IMR-90 (cell line): ENCODE measurements at regions not wholly inside any gene's neighbourhood (a gene's known extent, or its start where the extent isn't known, plus 50 kb on each side); places are given as distances from the start of the nearest gene placed in this dataset.

ENCODE experiments used
- ATAC-seq: fragments of 200-7000 bp; cut with Tn5 transposase; 2 replicates; pipeline ENCODE4 v1.9.1; 2020; ENCODE audit warnings: low read depth, mild to moderate bottlenecking, moderate library complexity
- BruUV-seq: library from RNA; stranded (reverse); fragments of 400-500 nt; replicated peaks from 2 replicates; lab custom pipeline; 2021; lab: Mats Ljungman, UMichigan
- CTCF ChIA-PET: fragments of 300-600 bp; formaldehyde crosslinking; extraction: SDS; loops from one replicate; lab custom pipeline; 2021; ENCODE audit warnings: antibody characterized with exemption; lab: Yijun Ruan, JAX
- POLR2A ChIA-PET: fragments of 300-600 bp; sonication (Branson Sonifier 250); formaldehyde crosslinking; loops from one replicate; lab custom pipeline; 2022; ENCODE audit warnings: antibody characterized with exemption; ENCODE audit not compliant: unreplicated experiment; lab: Charles Lee
- DNase-seq: peaks from one replicate; pipeline ENCODE4 v3.0.0; 2013
- H2AFZ ChIP-seq: replicated peaks from 2 replicates; pipeline ENCODE3; 2013; ENCODE audit warnings: low read length, mild to moderate bottlenecking; ENCODE audit not compliant: poor library complexity
- H2AK5ac ChIP-seq: 2 replicates; pipeline ENCODE4 v1.6.1; 2013; ENCODE audit warnings: low read depth, low read length, inconsistent platforms
- H2AK9ac ChIP-seq: replicated peaks from 2 replicates; pipeline ENCODE3; 2013; ENCODE audit warnings: mild to moderate bottlenecking, low read depth, low read length, moderate library complexity; ENCODE audit not compliant: poor library complexity
- H2BK120ac ChIP-seq: 2 replicates; pipeline ENCODE4 v1.6.1; 2013; ENCODE audit warnings: low read depth, low read length, inconsistent platforms
- H2BK15ac ChIP-seq: 3 replicates; pipeline ENCODE4 v1.6.1; 2013; ENCODE audit warnings: low read depth, low read length, inconsistent platforms
- H2BK20ac ChIP-seq: 2 replicates; pipeline ENCODE4 v1.6.1; 2013; ENCODE audit warnings: low read depth, mild to moderate bottlenecking, inconsistent platforms, low read length, moderate library complexity
- H2BK5ac ChIP-seq: 2 replicates; pipeline ENCODE4 v1.6.1; 2013; ENCODE audit warnings: mild to moderate bottlenecking, low read depth, low read length, inconsistent platforms; ENCODE audit not compliant: poor library complexity, severe bottlenecking
- H3K14ac ChIP-seq: replicated peaks from 2 replicates; pipeline ENCODE4 v1.6.1; 2013; ENCODE audit warnings: low read depth, low read length, inconsistent platforms
- H3K18ac ChIP-seq: 2 replicates; pipeline ENCODE4 v1.6.1; 2013; ENCODE audit warnings: low read depth, low read length, control low read depth
- H3K23ac ChIP-seq: 2 replicates; pipeline ENCODE4 v1.6.1; 2013; ENCODE audit warnings: low read depth, low read length, inconsistent platforms
- H3K27ac ChIP-seq: 2 replicates; pipeline ENCODE4 v1.5.1; 2013; ENCODE audit warnings: mild to moderate bottlenecking, control low read depth, low read length; ENCODE audit not compliant: insufficient read depth
- H3K27me3 ChIP-seq: 2 replicates; pipeline ENCODE4 v1.6.1; 2013; ENCODE audit warnings: low read length; ENCODE audit not compliant: control insufficient read depth, insufficient read depth
- H3K36me3 ChIP-seq: 2 replicates; pipeline ENCODE4 v1.6.1; 2013; ENCODE audit warnings: low read length, mixed read lengths; ENCODE audit not compliant: control insufficient read depth, insufficient read depth
- H3K4ac ChIP-seq: 2 replicates; pipeline ENCODE4 v1.6.1; 2013; ENCODE audit warnings: low read depth, low read length, inconsistent platforms
- H3K4me1 ChIP-seq: 2 replicates; pipeline ENCODE4 v1.6.1; 2013; ENCODE audit warnings: low read length, mixed read lengths; ENCODE audit not compliant: control insufficient read depth, insufficient read depth
- H3K4me2 ChIP-seq: 2 replicates; pipeline ENCODE4 v1.6.1; 2013; ENCODE audit warnings: low read depth, mild to moderate bottlenecking, control low read depth, low read length, moderate library complexity
- H3K4me3 ChIP-seq: 2 replicates; pipeline ENCODE4 v1.5.1; 2013; ENCODE audit warnings: low read depth, mild to moderate bottlenecking, control low read depth, low read length, moderate library complexity; ENCODE audit not compliant: insufficient read depth
- H3K56ac ChIP-seq: 2 replicates; pipeline ENCODE4 v1.6.1; 2013; ENCODE audit warnings: low read length, inconsistent platforms; ENCODE audit not compliant: insufficient read depth; ENCODE audit errors: extremely low read depth
- H3K79me1 ChIP-seq, 2 experiments: 2 replicates each; pipeline ENCODE4 v1.6.1; 2013; ENCODE audit warnings: low read length in 2 of 2, inconsistent platforms in 1 of 2, low read depth in 1 of 2
- H3K9ac ChIP-seq: 2 replicates; pipeline ENCODE4 v1.6.1; 2013; ENCODE audit warnings: low read depth, low read length, control low read depth
- H3K9me1 ChIP-seq: 2 replicates; pipeline ENCODE4 v1.6.1; 2013; ENCODE audit warnings: low read length, inconsistent platforms; ENCODE audit not compliant: insufficient read depth
- H3K9me3 ChIP-seq: 2 replicates; pipeline ENCODE4 v1.6.1; 2013; ENCODE audit warnings: low read length; ENCODE audit not compliant: control insufficient read depth, insufficient read depth
- H4K20me1 ChIP-seq: 2 replicates; pipeline ENCODE4 v1.6.1; 2013; ENCODE audit warnings: low read length, inconsistent platforms; ENCODE audit not compliant: insufficient read depth
- H4K5ac ChIP-seq: 2 replicates; pipeline ENCODE4 v1.6.1; 2013; ENCODE audit warnings: mild to moderate bottlenecking, low read depth, low read length, control low read depth
- H4K8ac ChIP-seq, 2 experiments: 2 replicates each; pipeline ENCODE4 v1.6.1; 2013; ENCODE audit warnings: low read depth in 2 of 2, low read length in 2 of 2, control low read depth in 1 of 2, inconsistent platforms in 1 of 2
- H4K91ac ChIP-seq: 2 replicates; pipeline ENCODE4 v1.6.1; 2013; ENCODE audit warnings: low read depth, low read length, inconsistent platforms; ENCODE audit not compliant: insufficient read depth
- BHLHE40 ChIP-seq: fragments of 150-350 bp; IDR thresholded peaks from 2 replicates; pipeline ENCODE4 v1.6.1; 2016; ENCODE audit warnings: mild to moderate bottlenecking, low read depth, low read length
- CEBPB ChIP-seq: IDR thresholded peaks from 2 replicates; pipeline ENCODE4 v1.6.1; 2012; ENCODE audit warnings: low read depth, low read length, improper control_type of control experiment
- CHD1 ChIP-seq: IDR thresholded peaks from 2 replicates; pipeline ENCODE4 v1.6.1; 2012; ENCODE audit warnings: low read depth, low read length, improper control_type of control experiment
- FOS ChIP-seq: fragments of 150-350 bp; IDR thresholded peaks from 2 replicates; pipeline ENCODE4 v1.6.1; 2016; ENCODE audit warnings: low read depth, low read length
- MAFK ChIP-seq: IDR thresholded peaks from 2 replicates; pipeline ENCODE4 v1.6.1; 2012; ENCODE audit warnings: low read depth, low read length, improper control_type of control experiment
- MAZ ChIP-seq: IDR thresholded peaks from 2 replicates; pipeline ENCODE4 v1.6.1; 2012; ENCODE audit warnings: low read depth, mild to moderate bottlenecking, low read length, improper control_type of control experiment, moderate library complexity, borderline replicate concordance
- MXI1 ChIP-seq: IDR thresholded peaks from 2 replicates; pipeline ENCODE4 v1.6.1; 2012; ENCODE audit warnings: low read depth, mild to moderate bottlenecking, low read length, moderate library complexity, borderline replicate concordance
- NFE2L2 ChIP-seq: fragments of 150-350 bp; IDR thresholded peaks from 2 replicates; pipeline ENCODE4 v1.6.1; 2016; ENCODE audit warnings: low read depth, mild to moderate bottlenecking, low read length
- POLR2A ChIP-seq: IDR thresholded peaks from 2 replicates; pipeline ENCODE4 v1.6.1; 2012; ENCODE audit warnings: mild to moderate bottlenecking, low read depth, low read length
- RAD21 ChIP-seq: IDR thresholded peaks from 2 replicates; pipeline ENCODE4 v1.6.1; 2012; ENCODE audit warnings: low read length, improper control_type of control experiment
- RCOR1 ChIP-seq: IDR thresholded peaks from 2 replicates; pipeline ENCODE4 v1.6.1; 2012; ENCODE audit warnings: mild to moderate bottlenecking, low read length, improper control_type of control experiment; ENCODE audit not compliant: insufficient replicate concordance
- RFX5 ChIP-seq: IDR thresholded peaks from 2 replicates; pipeline ENCODE4 v1.8.0; 2012; ENCODE audit warnings: low read depth, mild to moderate bottlenecking, low read length, moderate library complexity
- SMC3 ChIP-seq: fragments of 150-350 bp; IDR thresholded peaks from 2 replicates; pipeline ENCODE4 v1.6.1; 2016; ENCODE audit warnings: low read depth, mild to moderate bottlenecking, antibody characterized with exemption, low read length, moderate library complexity
- dilution Hi-C: fragments of 300-500 bp; cut with HindIII; formaldehyde crosslinking; loops from one replicate; pipeline ENCODE4 v1.14.3; 2018; ENCODE audit warnings: low sequenced_read_pairs; ENCODE audit not compliant: unreplicated experiment
- in situ Hi-C: fragments of 300-500 bp; cut with MboI; formaldehyde crosslinking; loops from 3 replicates; pipeline ENCODE4 v1.14.3; 2019; ENCODE audit warnings: low sequenced_read_pairs, inconsistent platforms, mixed read lengths
- intact Hi-C: fragments of 100-400 bp; cut with micrococcal nuclease; formaldehyde crosslinking; loops from 2 replicates; pipeline ENCODE4 v1.10.0; 2022
- TF ChIP-seq, protein P1 (sequence below): conservative IDR thresholded peaks from 2 replicates; pipeline ENCODE4 v1.5.1; 2012; ENCODE audit warnings: mild to moderate bottlenecking, low read depth, low read length, improper control_type of control experiment
- TF ChIP-seq, protein P2 (sequence below): fragments of 150-350 bp; IDR thresholded peaks from 2 replicates; pipeline ENCODE4 v1.6.1; 2016; ENCODE audit warnings: low read depth, mild to moderate bottlenecking, low read length, moderate library complexity, borderline replicate concordance
- TF ChIP-seq, protein P3 (sequence below): fragments of 150-350 bp; IDR thresholded peaks from 2 replicates; pipeline ENCODE4 v1.6.1; 2017; ENCODE audit warnings: mild to moderate bottlenecking, antibody characterized with exemption, low read length, low read depth

DNA sequence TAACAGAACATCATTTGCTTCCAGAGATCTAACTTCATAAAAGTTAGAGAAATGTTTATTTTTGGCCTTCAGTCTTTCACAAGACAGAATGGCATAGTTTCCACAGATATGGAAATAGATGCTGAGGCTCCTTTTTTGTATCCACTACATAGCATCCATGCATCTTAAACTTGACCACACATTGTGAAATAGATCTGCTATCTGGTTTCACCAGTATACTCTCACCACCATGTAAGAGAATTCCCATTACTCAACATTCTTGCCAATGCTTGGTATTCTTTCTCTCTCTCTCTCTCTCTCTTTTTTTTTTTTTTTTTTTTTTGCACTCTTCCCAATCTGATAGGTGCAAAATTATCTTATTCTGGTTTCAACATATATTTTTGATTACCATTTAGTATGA lies 52.1 kb upstream of the PRMT6 start:
- no peak overlapping the region for H3K4ac ChIP-seq
- no peak overlapping the region for H2AK5ac ChIP-seq
- H2AFZ ChIP-seq: no peak overlapping the region
- no peak overlapping the region for H3K18ac ChIP-seq
- no peak overlapping the region for H2BK20ac ChIP-seq
- BruUV-seq: no TSS peak
- no peaks in the 10 kb centered on the region for H3K36me3 ChIP-seq
- H3K4me3 ChIP-seq: no peak overlapping the region
- CTCF ChIA-PET: no interaction called here
- no peak overlapping the region for H2BK5ac ChIP-seq
- POLR2A ChIA-PET: no interaction called here
- no peak overlapping the region for H3K4me2 ChIP-seq
- H2BK15ac ChIP-seq: no peak overlapping the region
- no peak overlapping the region for H3K23ac ChIP-seq
- TF ChIP-seq, protein P1, sequence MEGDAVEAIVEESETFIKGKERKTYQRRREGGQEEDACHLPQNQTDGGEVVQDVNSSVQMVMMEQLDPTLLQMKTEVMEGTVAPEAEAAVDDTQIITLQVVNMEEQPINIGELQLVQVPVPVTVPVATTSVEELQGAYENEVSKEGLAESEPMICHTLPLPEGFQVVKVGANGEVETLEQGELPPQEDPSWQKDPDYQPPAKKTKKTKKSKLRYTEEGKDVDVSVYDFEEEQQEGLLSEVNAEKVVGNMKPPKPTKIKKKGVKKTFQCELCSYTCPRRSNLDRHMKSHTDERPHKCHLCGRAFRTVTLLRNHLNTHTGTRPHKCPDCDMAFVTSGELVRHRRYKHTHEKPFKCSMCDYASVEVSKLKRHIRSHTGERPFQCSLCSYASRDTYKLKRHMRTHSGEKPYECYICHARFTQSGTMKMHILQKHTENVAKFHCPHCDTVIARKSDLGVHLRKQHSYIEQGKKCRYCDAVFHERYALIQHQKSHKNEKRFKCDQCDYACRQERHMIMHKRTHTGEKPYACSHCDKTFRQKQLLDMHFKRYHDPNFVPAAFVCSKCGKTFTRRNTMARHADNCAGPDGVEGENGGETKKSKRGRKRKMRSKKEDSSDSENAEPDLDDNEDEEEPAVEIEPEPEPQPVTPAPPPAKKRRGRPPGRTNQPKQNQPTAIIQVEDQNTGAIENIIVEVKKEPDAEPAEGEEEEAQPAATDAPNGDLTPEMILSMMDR: no peak
- TF ChIP-seq, protein P2, sequence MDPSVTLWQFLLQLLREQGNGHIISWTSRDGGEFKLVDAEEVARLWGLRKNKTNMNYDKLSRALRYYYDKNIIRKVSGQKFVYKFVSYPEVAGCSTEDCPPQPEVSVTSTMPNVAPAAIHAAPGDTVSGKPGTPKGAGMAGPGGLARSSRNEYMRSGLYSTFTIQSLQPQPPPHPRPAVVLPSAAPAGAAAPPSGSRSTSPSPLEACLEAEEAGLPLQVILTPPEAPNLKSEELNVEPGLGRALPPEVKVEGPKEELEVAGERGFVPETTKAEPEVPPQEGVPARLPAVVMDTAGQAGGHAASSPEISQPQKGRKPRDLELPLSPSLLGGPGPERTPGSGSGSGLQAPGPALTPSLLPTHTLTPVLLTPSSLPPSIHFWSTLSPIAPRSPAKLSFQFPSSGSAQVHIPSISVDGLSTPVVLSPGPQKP: no peak
- TF ChIP-seq FOS: no peak
- no peak for TF ChIP-seq BHLHE40
- no peak for TF ChIP-seq MAFK
- no peak for TF ChIP-seq POLR2A
- TF ChIP-seq, protein P3, sequence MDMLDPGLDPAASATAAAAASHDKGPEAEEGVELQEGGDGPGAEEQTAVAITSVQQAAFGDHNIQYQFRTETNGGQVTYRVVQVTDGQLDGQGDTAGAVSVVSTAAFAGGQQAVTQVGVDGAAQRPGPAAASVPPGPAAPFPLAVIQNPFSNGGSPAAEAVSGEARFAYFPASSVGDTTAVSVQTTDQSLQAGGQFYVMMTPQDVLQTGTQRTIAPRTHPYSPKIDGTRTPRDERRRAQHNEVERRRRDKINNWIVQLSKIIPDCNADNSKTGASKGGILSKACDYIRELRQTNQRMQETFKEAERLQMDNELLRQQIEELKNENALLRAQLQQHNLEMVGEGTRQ: no peak
- TF ChIP-seq SMC3: no peak
- TF ChIP-seq CEBPB: no peak
- TF ChIP-seq NFE2L2: no peak
- no peak for TF ChIP-seq RAD21
- TF ChIP-seq RFX5: no peak
- no peak for TF ChIP-seq MAZ
- no peak for TF ChIP-seq RCOR1
- no peak for TF ChIP-seq MXI1
- TF ChIP-seq CHD1: no peak
- in situ Hi-C loops: no loop called here
- no peak overlapping the region for H3K9ac ChIP-seq
- no peaks in the 10 kb centered on the region for H3K9me3 ChIP-seq
- no peak overlapping the region for H4K91ac ChIP-seq
- dilution Hi-C loops: no loop called here
- H2AK9ac ChIP-seq: no peak overlapping the region
- DNase-seq: no peak
- no peaks in the 10 kb centered on the region for H3K27me3 ChIP-seq
- H4K5ac ChIP-seq: no peak overlapping the region
- H4K8ac ChIP-seq: no peak overlapping the region
- no peak overlapping the region for H2BK120ac ChIP-seq
- ATAC-seq: no peak
- no peak overlapping the region for H3K56ac ChIP-seq
- no peak overlapping the region for H3K27ac ChIP-seq
- intact Hi-C loops: no loop called here
- H3K14ac ChIP-seq: no peak overlapping the region
- H3K79me1 ChIP-seq: no peaks in the 10 kb centered on the region
- H4K20me1 ChIP-seq: no peaks in the 10 kb centered on the region
- H3K4me1 ChIP-seq: no peaks in the 10 kb centered on the region
- no peaks in the 10 kb centered on the region for H3K9me1 ChIP-seq
